HEK293T (cell line): ENCODE measurements at regions not wholly inside any gene's neighbourhood (a gene's known extent, or its start where the extent isn't known, plus 50 kb on each side); places are given as distances from the start of the nearest gene placed in this dataset.
A peak's percentile ranks its signal among the peaks of the same experiment; 100 is the strongest.

Source experiments
- CTCF ChIA-PET: fragments of 350-600 bp; formaldehyde crosslinking; extraction: SDS; loops from one replicate; lab custom pipeline; 2021; ENCODE audit warnings: antibody characterized with exemption, inconsistent platforms; lab: Yijun Ruan, JAX
- POLR2A ChIA-PET: fragments of 350-600 bp; formaldehyde crosslinking; extraction: SDS; loops from one replicate; lab custom pipeline; 2020; ENCODE audit warnings: antibody characterized with exemption, inconsistent platforms; lab: Yijun Ruan, JAX
- DNase-seq: peaks from one replicate; pipeline ENCODE4 v3.0.0; 2012; ENCODE audit warnings: mixed read lengths; ENCODE audit errors: extremely low spot score
- ARNT ChIP-seq: fragments of 450-650 bp; IDR thresholded peaks from 2 replicates; pipeline ENCODE4 v1.6.1; 2017; ENCODE audit warnings: mild to moderate bottlenecking
- BHLHE40 ChIP-seq: fragments of 450-650 bp; IDR thresholded peaks from 2 replicates; pipeline ENCODE4 v1.6.1; 2016; ENCODE audit warnings: mild to moderate bottlenecking, moderate library complexity, borderline replicate concordance
- CTBP1 ChIP-seq: fragments of 450-650 bp; IDR thresholded peaks from 2 replicates; pipeline ENCODE4 v1.6.1; 2016; ENCODE audit warnings: borderline replicate concordance
- ELF4 ChIP-seq: fragments of 450-650 bp; IDR thresholded peaks from 2 replicates; pipeline ENCODE4 v1.6.1; 2017; ENCODE audit warnings: antibody characterized with exemption
- FOXA1 ChIP-seq: fragments of 450-650 bp; IDR thresholded peaks from 2 replicates; pipeline ENCODE4 v1.6.1; 2016; ENCODE audit warnings: mild to moderate bottlenecking
- FOXK2 ChIP-seq: fragments of 450-650 bp; IDR thresholded peaks from 2 replicates; pipeline ENCODE4 v1.6.1; 2016; ENCODE audit warnings: mild to moderate bottlenecking
- FOXM1 ChIP-seq: fragments of 450-650 bp; IDR thresholded peaks from 2 replicates; pipeline ENCODE4 v1.6.1; 2017; ENCODE audit warnings: mild to moderate bottlenecking, borderline replicate concordance
- HDGF ChIP-seq: fragments of 450-650 bp; IDR thresholded peaks from 2 replicates; pipeline ENCODE4 v1.6.1; 2017; ENCODE audit warnings: antibody characterized with exemption, borderline replicate concordance
- L3MBTL2 ChIP-seq: fragments of 450-650 bp; conservative IDR thresholded peaks from 2 replicates; pipeline ENCODE4 v1.6.1; 2016; ENCODE audit warnings: mild to moderate bottlenecking
- LEF1 ChIP-seq: fragments of 450-650 bp; IDR thresholded peaks from 2 replicates; pipeline ENCODE4 v1.6.1; 2017; ENCODE audit warnings: mild to moderate bottlenecking, borderline replicate concordance
- NFRKB ChIP-seq: fragments of 450-650 bp; IDR thresholded peaks from 2 replicates; pipeline ENCODE4 v1.6.1; 2016; ENCODE audit warnings: mild to moderate bottlenecking, moderate library complexity
- PKNOX1 ChIP-seq: fragments of 450-650 bp; IDR thresholded peaks from 2 replicates; pipeline ENCODE4 v1.6.1; 2016
- SP1 ChIP-seq: fragments of 450-650 bp; IDR thresholded peaks from 2 replicates; pipeline ENCODE4 v1.6.1; 2017
- SUZ12 ChIP-seq: fragments of 450-650 bp; IDR thresholded peaks from 2 replicates; pipeline ENCODE4 v1.6.1; 2016; ENCODE audit warnings: mild to moderate bottlenecking
- TARDBP ChIP-seq: fragments of 450-650 bp; IDR thresholded peaks from 2 replicates; pipeline ENCODE4 v1.6.1; 2016
- ZNF384 ChIP-seq: fragments of 450-650 bp; IDR thresholded peaks from 2 replicates; pipeline ENCODE4 v1.6.1; 2016

- no peak for DNase-seq
- CTCF ChIA-PET, result interaction anchor here (0.7 kb wide), 1 partner anchor 25 kb away, joined by 3 read pairs; no protein-coding TSS in a partner anchor
- no peak for TF ChIP-seq LEF1
- TF ChIP-seq ELF4, result no peak
- no peak for TF ChIP-seq BHLHE40
- TF ChIP-seq PKNOX1, result no peak
- no peak for TF ChIP-seq SUZ12
- no peak for TF ChIP-seq NFRKB
- TF ChIP-seq TARDBP, result no peak
- no peak for TF ChIP-seq FOXK2
- no peak for TF ChIP-seq FOXM1
- no peak for TF ChIP-seq FOXA1
- TF ChIP-seq HDGF, result no peak
- no peak for TF ChIP-seq L3MBTL2
- TF ChIP-seq ARNT, result no peak
- POLR2A ChIA-PET, result no interaction called here
Observed at GRCh38 chr12:130031041-130031440, 127.2 kb upstream of the TMEM132D start.

GRCh38 chr12:130031571-130032189 lies 127.9 kb upstream of the TMEM132D start:
- ChIA-PET POLR2A (no interaction called here), CTCF (interaction anchor here (1.1 to 2.6 kb wide), 3 partner anchors 11 to 18 kb away, joined by 3 to 7 read pairs (median 6); no protein-coding TSS in a partner anchor)
- TF ChIP-seq FOXA1 (no peak), LEF1 (no peak), FOXM1 (no peak), ARNT (no peak), NFRKB (no peak), SP1 (no peak), ZNF384 (no peak), PKNOX1 (no peak), HDGF (no peak), L3MBTL2 (no peak), FOXK2 (no peak), CTBP1 (no peak), TARDBP (no peak)
- DNase-seq, result peak; percentile 73

GRCh38 chr12:130041983-130042812 lies 120.1 kb upstream of the FZD10 start:
- no peak for TF ChIP-seq SUZ12
- peak; percentile 59; the same call in 1 of the 2 replicates for TF ChIP-seq CTBP1
- POLR2A ChIA-PET, result no interaction called here
- DNase-seq, result peak; percentile 83
- CTCF ChIA-PET, result interaction anchor here (0.6 to 1.2 kb wide), 4 partner anchors 10 to 302 kb away, joined by 3 to 4 read pairs (median 4); no protein-coding TSS in a partner anchor

GRCh38 chr12:130043685-130044406 lies 118.4 kb upstream of the FZD10 start:
- CTCF ChIA-PET, result no interaction called here
- no peak for DNase-seq
- POLR2A ChIA-PET, result no interaction called here
- no peak for TF ChIP-seq TARDBP
- no peak for TF ChIP-seq SP1
- TF ChIP-seq FOXA1, result no peak
- TF ChIP-seq CTBP1, result no peak
- no peak for TF ChIP-seq ARNT
- TF ChIP-seq BHLHE40, result no peak
- no peak for TF ChIP-seq PKNOX1
- no peak for TF ChIP-seq FOXK2
- TF ChIP-seq L3MBTL2, result no peak
- no peak for TF ChIP-seq ELF4
- TF ChIP-seq ZNF384, result no peak
- no peak for TF ChIP-seq SUZ12
- TF ChIP-seq HDGF, result no peak
- no peak for TF ChIP-seq LEF1
- no peak for TF ChIP-seq NFRKB
- no peak for TF ChIP-seq FOXM1

GRCh38 chr12:130044991-130045621 lies 117.2 kb upstream of the FZD10 start:
- POLR2A ChIA-PET, result no interaction called here
- no peak for DNase-seq
- CTCF ChIA-PET, result interaction anchor here (0.7 kb wide), 1 partner anchor 169 kb away, joined by 3 read pairs; no protein-coding TSS in a partner anchor
- no peak for TF ChIP-seq FOXA1
- no peak for TF ChIP-seq ARNT
- TF ChIP-seq FOXK2, result no peak
- no peak for TF ChIP-seq ELF4
- no peak for TF ChIP-seq CTBP1
- no peak for TF ChIP-seq NFRKB
- TF ChIP-seq FOXM1, result no peak
- no peak for TF ChIP-seq PKNOX1
- no peak for TF ChIP-seq SP1
- TF ChIP-seq ZNF384, result no peak
- TF ChIP-seq BHLHE40, result no peak
- no peak for TF ChIP-seq L3MBTL2
- TF ChIP-seq SUZ12, result no peak
